ENCODE measurements at regions not wholly inside any gene's neighbourhood (a gene's known extent, or its start where the extent isn't known, plus 50 kb on each side); places are given as distances from the start of the nearest gene placed in this dataset.
"Not testable (repeated sequence)": the region's sequence is repeated elsewhere in the genome, so short reads cannot be mapped to it uniquely, and the experiment has no call there.

DNA sequence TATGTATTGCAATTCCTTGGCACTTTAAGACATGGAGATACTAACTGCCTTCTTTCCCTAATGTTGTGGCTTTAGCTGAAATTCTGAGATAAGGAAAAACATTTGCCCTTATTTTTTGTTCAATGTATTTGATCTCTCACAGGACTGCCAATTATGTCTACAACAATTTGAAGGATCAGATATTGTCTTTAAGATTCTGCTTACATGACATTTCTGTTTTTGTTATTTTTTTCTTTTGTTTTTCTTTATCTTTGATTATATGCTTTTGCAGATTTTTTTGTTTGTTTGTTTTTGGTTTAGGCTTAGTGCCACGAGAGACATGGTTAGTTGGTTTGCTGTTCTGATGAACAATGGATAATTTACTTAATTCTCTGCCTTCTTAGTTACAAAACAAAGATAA lies 303.3 kb downstream of the TECRL start:
- Mint-ChIP-seq H3K27me3 (no peaks in the 10 kb centered on the region), H3K9me3 (peaks cover 17% of the 10 kb centered on the region), H3K27ac (no peak overlapping the region), H3K4me1 (no peaks in the 10 kb centered on the region), H3K4me3 (no peak overlapping the region), H3K36me3 (ENCODE audit: low read depth) (no peaks in the 10 kb centered on the region)
- no peak for DNase-seq
- ATAC-seq = no peak

GRCh38 chr4:64095398-64095797 lies 313.9 kb downstream of the TECRL start:
- Mint-ChIP-seq H3K27me3 (no peaks in the 10 kb centered on the region), H3K27ac (no peak overlapping the region), H3K4me3 (no peak overlapping the region), H3K36me3 (ENCODE audit: low read depth) (no peaks in the 10 kb centered on the region), H3K9me3 (peaks cover 10% of the 10 kb centered on the region), H3K4me1 (no peaks in the 10 kb centered on the region)
- DNase-seq = no peak
- ATAC-seq = no peak

GRCh38 chr4:64079316-64079715 lies 329.9 kb downstream of the TECRL start:
- Mint-ChIP-seq H3K4me1 (no peaks in the 10 kb centered on the region), H3K4me3 (no peak overlapping the region), H3K9me3 (peaks cover 12% of the 10 kb centered on the region), H3K27me3 (no peaks in the 10 kb centered on the region), H3K36me3 (ENCODE audit: low read depth) (no peaks in the 10 kb centered on the region), H3K27ac (no peak overlapping the region)
- ATAC-seq = no peak
- no peak for DNase-seq

DNA sequence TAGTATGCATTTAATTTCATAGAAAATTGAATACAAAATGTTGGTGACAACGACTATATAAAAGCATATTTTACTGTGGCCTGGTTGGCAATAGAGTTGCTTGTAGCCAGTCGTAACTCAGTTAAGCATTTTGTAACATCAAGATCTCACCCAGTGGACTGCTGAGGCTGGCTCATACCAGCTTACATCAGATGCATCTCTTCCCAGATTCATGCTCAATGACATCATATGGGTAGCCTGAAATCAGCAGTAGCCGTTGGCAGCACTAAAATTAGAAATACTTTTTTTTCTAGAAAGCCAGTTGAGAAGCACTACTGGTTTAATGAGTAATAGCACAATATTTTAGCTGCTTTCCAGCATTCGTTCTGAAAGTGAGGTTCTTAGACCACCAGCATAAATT lies 341.2 kb downstream of the TECRL start:
- no peaks in the 10 kb centered on the region for H3K36me3 Mint-ChIP-seq (ENCODE audit: low read depth)
- DNase-seq (no peak), ATAC-seq (no peak)
- no peak overlapping the region for H3K4me3 Mint-ChIP-seq
- peaks cover 4% of the 10 kb centered on the region for H3K9me3 Mint-ChIP-seq
- H3K27me3 Mint-ChIP-seq = no peaks in the 10 kb centered on the region
- H3K27ac Mint-ChIP-seq = no peak overlapping the region
- H3K4me1 Mint-ChIP-seq = no peaks in the 10 kb centered on the region

- no peak overlapping the region for H3K4me3 Mint-ChIP-seq
- peaks cover 8% of the 10 kb centered on the region for H3K9me3 Mint-ChIP-seq
- no peaks in the 10 kb centered on the region for H3K36me3 Mint-ChIP-seq (ENCODE audit: low read depth)
- no peaks in the 10 kb centered on the region for H3K27me3 Mint-ChIP-seq
- H3K27ac Mint-ChIP-seq = no peak overlapping the region
- DNase-seq = no peak
- H3K4me1 Mint-ChIP-seq = no peaks in the 10 kb centered on the region
- no peak for ATAC-seq
Observed at GRCh38 chr4:64062991-64063390, 346.3 kb downstream of the TECRL start.

DNA sequence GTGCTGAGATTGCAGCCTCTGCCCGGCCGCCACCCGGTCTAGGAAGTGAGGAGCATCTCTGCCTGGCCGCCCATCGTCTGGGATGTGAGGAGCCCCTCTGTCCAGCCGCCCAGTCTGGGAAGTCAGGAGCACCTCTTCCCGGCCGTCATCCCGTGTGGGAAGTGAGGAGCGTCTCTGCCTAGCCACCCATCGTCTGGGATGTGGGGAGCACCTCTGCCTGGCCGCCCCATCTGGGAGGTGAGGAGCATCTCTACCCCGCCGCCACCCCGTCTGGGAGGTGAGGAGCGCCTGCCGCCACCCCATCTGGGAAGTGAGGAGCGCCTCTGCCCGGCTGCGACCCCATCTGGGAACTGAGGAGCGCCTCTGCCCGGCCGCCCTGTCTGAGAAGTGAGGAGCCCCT lies 372.2 kb downstream of the TECRL start:
- H3K27ac Mint-ChIP-seq; DNase-seq; H3K4me3 Mint-ChIP-seq; H3K4me1 Mint-ChIP-seq; H3K27me3 Mint-ChIP-seq; ATAC-seq; H3K36me3 Mint-ChIP-seq (ENCODE audit: low read depth): not testable (repeated sequence)
- peaks cover 28% of the 10 kb centered on the region for H3K9me3 Mint-ChIP-seq

GRCh38 chr4:64022560-64022959 lies 386.7 kb downstream of the TECRL start:
- ATAC-seq = no peak
- Mint-ChIP-seq H3K4me3 (no peak overlapping the region), H3K27ac (no peak overlapping the region), H3K4me1 (no peaks in the 10 kb centered on the region), H3K9me3 (peaks cover 37% of the 10 kb centered on the region), H3K27me3 (no peaks in the 10 kb centered on the region), H3K36me3 (ENCODE audit: low read depth) (no peaks in the 10 kb centered on the region)
- no peak for DNase-seq

DNA sequence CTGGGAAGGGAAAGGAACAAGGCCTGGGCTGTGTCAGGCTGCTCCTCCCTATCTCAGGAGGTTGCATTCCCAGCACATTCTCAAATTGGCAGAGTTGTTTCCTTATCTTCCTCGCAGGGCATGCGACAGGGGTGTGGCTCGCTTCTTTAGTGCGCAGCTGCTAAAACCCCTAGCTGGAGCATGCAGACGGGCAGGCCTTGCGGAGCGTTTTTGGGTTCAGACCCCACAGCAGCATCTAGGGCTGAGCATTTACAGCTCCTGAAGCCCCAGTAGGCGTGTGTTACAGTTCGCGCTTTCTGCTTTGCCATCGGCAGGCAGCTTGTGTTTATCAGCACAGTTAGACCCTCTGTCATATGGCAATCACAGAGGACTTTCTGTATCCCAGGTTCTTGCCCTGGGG lies 392.4 kb downstream of the TECRL start:
- no peak for ATAC-seq
- no peak overlapping the region for H3K27ac Mint-ChIP-seq
- H3K4me3 Mint-ChIP-seq = no peak overlapping the region
- H3K4me1 Mint-ChIP-seq = no peaks in the 10 kb centered on the region
- H3K36me3 Mint-ChIP-seq (ENCODE audit: low read depth) = no peaks in the 10 kb centered on the region
- H3K27me3 Mint-ChIP-seq = no peaks in the 10 kb centered on the region
- H3K9me3 Mint-ChIP-seq = peaks cover 20% of the 10 kb centered on the region
- no peak for DNase-seq

DNA sequence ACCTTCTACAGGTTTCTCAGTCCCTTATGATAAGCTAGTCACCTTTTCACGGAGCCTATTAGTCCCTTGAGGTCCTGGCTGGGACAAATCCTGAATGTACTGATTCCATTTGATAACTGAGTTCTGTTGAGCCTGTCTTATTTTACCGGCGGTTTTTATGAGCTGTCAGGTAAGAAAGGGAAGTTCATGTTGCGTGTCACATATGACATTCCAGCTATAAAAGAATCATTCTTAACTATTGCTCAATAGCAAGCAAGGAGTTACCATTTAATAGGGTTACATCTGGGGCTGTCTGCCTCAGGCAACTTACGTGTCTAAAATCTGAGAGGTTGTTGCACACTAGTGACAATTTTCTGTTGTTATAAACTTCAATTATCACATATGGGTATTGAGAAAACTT lies 394.6 kb downstream of the TECRL start:
- H3K27me3 Mint-ChIP-seq = no peaks in the 10 kb centered on the region
- H3K36me3 Mint-ChIP-seq (ENCODE audit: low read depth) = no peaks in the 10 kb centered on the region
- no peaks in the 10 kb centered on the region for H3K4me1 Mint-ChIP-seq
- H3K4me3 Mint-ChIP-seq = no peak overlapping the region
- no peak overlapping the region for H3K27ac Mint-ChIP-seq
- H3K9me3 Mint-ChIP-seq = peaks cover 11% of the 10 kb centered on the region
- DNase-seq (no peak), ATAC-seq (no peak)

DNA sequence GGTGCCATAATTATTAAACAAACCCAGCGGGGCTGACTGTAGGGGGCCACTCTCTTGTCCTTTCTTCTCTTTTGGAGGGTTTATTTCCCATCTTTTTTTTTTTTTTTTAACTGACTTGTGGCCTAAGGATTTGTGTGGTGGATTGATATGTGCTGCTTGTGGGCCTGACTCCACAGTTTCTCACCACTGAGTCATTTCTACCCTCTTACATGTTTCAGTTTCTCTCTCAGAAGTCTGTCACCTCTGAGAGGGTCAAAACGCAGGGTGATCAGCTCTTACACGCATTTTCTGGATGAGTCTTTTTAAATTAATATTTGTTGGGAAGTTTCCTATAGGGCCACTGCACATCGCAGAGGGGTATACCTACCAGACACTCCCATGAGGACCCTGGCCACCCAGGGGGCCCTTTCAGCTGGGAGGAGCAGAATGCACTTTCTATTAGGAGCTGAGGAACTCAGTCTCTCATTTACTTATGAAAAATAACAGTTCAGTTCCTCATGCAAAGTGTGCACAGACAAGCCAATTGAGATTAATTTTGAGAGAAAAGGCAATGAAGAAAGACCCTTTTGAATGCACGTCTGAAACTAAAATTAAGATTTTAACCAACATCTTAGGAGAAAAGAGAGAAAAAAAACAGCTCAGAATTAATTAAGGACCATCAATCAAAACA lies 407.9 kb downstream of the TECRL start:
- no peaks in the 10 kb centered on the region for H3K4me1 Mint-ChIP-seq

GRCh38 chr4:64000241-64000640 lies 409.0 kb downstream of the TECRL start:
- Mint-ChIP-seq H3K27me3 (no peaks in the 10 kb centered on the region), H3K36me3 (ENCODE audit: low read depth) (no peaks in the 10 kb centered on the region), H3K27ac (no peak overlapping the region), H3K4me3 (no peak overlapping the region), H3K9me3 (peaks cover 10% of the 10 kb centered on the region), H3K4me1 (no peaks in the 10 kb centered on the region)
- ATAC-seq = no peak
- no peak for DNase-seq

More for the DNA sequence above, 407.9 kb downstream of the TECRL start:
- Mint-ChIP-seq H3K27me3 (no peaks in the 10 kb centered on the region), H3K27ac (no peak overlapping the region), H3K36me3 (ENCODE audit: low read depth) (no peaks in the 10 kb centered on the region), H3K9me3 (peaks cover 5% of the 10 kb centered on the region), H3K4me3 (no peak overlapping the region)
- DNase-seq (no peak), ATAC-seq (no peak)

DNA sequence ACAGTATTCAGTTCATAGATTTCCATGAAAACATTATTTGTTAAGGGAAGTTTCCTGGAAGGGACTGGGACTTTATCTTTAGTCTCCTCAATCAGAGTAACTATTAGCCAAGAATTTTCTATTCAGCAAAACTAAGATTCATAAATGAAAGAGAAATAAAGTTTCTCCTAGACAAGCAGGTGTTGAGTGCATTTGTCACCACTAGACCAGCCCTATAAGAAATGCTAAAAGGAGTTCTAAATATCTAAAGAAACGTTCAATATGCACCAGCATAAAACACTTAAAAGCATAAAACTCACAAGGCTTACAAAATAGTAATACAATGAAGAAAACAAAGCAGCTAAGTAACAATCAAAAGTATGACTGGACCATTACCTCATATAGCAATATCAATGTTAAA lies 423.0 kb downstream of the TECRL start:
- DNase-seq = no peak
- Mint-ChIP-seq H3K27ac (no peak overlapping the region), H3K9me3 (peaks cover 35% of the 10 kb centered on the region), H3K36me3 (ENCODE audit: low read depth) (no peaks in the 10 kb centered on the region), H3K4me3 (no peak overlapping the region), H3K4me1 (no peaks in the 10 kb centered on the region), H3K27me3 (no peaks in the 10 kb centered on the region)
- ATAC-seq = no peak

- H3K4me1 Mint-ChIP-seq = no peaks in the 10 kb centered on the region
- no peak overlapping the region for H3K27ac Mint-ChIP-seq
- no peaks in the 10 kb centered on the region for H3K27me3 Mint-ChIP-seq
- DNase-seq (no peak), ATAC-seq (no peak)
- no peaks in the 10 kb centered on the region for H3K36me3 Mint-ChIP-seq (ENCODE audit: low read depth)
- no peak overlapping the region for H3K4me3 Mint-ChIP-seq
- peaks cover 26% of the 10 kb centered on the region for H3K9me3 Mint-ChIP-seq
Observed at GRCh38 chr4:63983224-63983623, 426.0 kb downstream of the TECRL start.

- H3K27ac Mint-ChIP-seq = no peak overlapping the region
- no peak overlapping the region for H3K4me3 Mint-ChIP-seq
- H3K9me3 Mint-ChIP-seq = peaks cover 7% of the 10 kb centered on the region
- no peaks in the 10 kb centered on the region for H3K27me3 Mint-ChIP-seq
- DNase-seq (no peak), ATAC-seq (no peak)
- H3K36me3 Mint-ChIP-seq (ENCODE audit: low read depth) = no peaks in the 10 kb centered on the region
- H3K4me1 Mint-ChIP-seq = no peaks in the 10 kb centered on the region
Observed at GRCh38 chr4:63965875-63966274, 443.4 kb downstream of the TECRL start.

DNA sequence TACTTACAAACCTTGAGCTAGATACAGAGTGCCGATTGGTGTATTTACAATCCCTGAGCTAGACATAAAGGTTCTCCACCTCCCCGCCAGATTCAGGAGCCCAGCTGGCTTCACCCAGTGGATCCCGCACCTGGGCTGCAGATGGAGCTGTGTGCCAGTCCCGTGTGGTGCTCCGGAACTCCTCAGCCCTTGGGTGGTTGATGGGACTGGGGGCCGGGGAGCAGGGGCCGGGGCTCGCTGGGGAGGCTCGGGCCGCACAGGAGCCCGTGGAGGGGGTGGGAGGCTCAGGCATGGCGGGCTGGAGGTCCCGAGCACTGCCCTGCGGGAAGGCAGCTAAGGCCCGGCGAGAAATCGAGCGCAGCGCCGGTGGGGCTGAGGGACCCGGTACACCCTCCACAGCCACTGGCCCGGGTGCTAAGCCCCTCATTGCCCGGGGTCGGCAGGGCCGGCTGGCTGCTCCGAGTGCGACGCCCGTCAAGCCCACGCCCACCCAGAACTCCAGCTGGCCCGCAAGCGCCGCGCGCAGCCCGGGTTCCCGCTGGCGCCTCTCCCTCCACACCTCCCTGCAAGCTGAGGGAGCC lies 466.5 kb downstream of the TECRL start:
- ATAC-seq; H3K27ac Mint-ChIP-seq; H3K4me3 Mint-ChIP-seq; H3K4me1 Mint-ChIP-seq; H3K27me3 Mint-ChIP-seq; H3K9me3 Mint-ChIP-seq; H3K36me3 Mint-ChIP-seq (ENCODE audit: low read depth); DNase-seq: not testable (repeated sequence)

DNA sequence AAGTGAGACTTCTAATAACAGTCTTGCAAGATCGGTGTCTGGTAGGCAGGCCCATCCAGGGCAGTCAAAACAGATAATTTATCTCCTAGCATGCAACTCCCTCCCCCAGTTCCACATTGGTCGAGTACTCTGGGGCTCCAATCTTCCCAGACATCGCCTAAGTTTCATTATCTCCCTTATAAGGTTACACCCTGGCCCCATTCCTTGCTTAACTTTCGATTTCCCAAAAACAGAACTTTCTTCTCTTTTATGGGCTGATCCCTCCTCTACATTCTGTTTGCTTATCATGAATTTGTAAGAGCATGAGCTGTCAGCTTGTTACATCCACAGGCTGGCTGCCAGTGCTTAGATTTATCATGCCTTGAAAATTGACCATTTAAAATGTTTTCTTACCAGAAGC lies 471.3 kb downstream of the TECRL start:
- no peaks in the 10 kb centered on the region for H3K4me1 Mint-ChIP-seq
- ATAC-seq (no peak), DNase-seq (no peak)

More for the DNA sequence above, 471.3 kb downstream of the TECRL start:
- Mint-ChIP-seq H3K9me3 (peaks cover 5% of the 10 kb centered on the region), H3K4me3 (no peak overlapping the region), H3K36me3 (ENCODE audit: low read depth) (no peaks in the 10 kb centered on the region), H3K27ac (no peak overlapping the region), H3K27me3 (no peaks in the 10 kb centered on the region)

Measured in activated naive CD8-positive, alpha-beta T cell treated with anti-CD3 and anti-CD28 coated beads, Interleukin-2, amount 50 U/mL, for 24 hours (primary cell).